ENCODE measurements at regions not wholly inside any gene's neighbourhood (a gene's known extent, or its start where the extent isn't known, plus 50 kb on each side); places are given as distances from the start of the nearest gene placed in this dataset.

DNA sequence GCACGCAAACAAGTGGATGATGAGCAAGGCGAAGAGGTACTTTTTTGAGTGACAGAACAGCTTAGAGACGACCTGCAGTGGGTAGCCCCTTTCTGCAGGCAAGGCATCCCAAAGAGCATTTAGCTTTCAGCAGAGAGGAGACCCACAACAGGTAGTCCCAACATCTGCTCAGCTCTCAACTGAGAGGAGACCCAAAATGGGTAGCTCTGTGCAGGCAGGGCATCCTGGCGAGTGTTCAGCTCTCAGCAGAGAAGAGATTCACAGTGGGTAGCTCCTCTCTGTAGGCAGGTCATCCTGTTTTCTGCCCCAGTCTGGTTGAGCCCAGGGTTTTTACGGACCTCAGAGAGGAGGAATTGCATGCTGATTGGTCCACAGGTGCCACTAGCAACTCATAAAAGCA lies 2396.1 kb upstream of the C9orf72 start (continued):
- no peak for TF ChIP-seq RAD21 (IDR thresholded peaks at IDR 0.05; ENCODE audit: insufficient read depth, low read depth, low read length)
- no peak for TF ChIP-seq STAT3 (IDR thresholded peaks at IDR 0.05; ENCODE audit: low read depth, low read length)

DNA sequence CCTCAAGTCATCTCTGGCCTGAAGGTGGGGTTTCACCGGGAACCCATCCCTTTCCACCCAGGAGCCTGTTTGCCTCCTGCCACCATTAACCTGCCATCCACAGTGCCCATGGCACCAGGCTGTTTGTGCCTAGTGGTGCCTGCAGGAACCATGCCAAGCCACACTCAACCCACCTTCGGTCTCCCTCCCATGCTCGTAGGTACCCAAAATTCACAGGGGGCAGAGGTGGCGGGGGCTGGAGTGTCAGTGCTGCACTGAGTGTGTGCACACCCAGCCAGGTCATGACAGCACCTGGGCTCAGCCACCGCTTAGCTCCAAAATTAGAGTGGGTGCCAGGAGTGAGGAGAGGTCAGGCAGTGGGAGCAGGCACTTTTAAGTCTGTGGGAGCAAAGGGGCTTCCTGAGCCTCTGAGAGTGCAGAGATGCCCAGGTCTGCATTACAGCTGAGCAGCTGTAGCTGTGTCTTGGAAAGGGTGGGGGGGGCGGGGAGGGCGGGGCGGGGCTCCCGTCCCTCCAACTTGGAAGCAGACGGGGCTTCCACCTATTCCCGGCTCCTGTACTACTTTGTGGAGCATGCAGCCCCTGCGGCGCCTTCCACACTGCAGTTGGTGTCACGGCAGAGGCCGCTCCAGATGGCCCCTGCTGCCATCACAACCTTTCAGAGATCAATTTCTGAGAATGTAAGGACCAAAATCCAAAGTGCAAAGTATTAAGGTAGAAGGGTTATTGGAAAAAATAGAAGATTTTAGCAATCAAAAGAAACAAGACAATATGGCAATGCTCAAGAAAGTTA lies 2396.8 kb upstream of the C9orf72 start:
- WGBS (ENCODE audit: insufficient coverage, insufficient replicate concordance, low lambda C conversion rate, missing lambda C conversion rate) = 20% methylated on average over 11 of the region's 15 CpGs
- no peak for DNase-seq (ENCODE audit: low read depth, low spot score)
- TF ChIP-seq ZNF592 (IDR thresholded peaks at IDR 0.05) (no peak), SMARCA5 (IDR thresholded peaks at IDR 0.05) (no peak), MYB (IDR thresholded peaks at IDR 0.05; ENCODE audit: borderline replicate concordance, low read depth, low read length) (no peak), SREBF2 (IDR thresholded peaks at IDR 0.05; ENCODE audit: low read length) (no peak), CTCF (IDR thresholded peaks at IDR 0.05 in 2 of 3, conservative IDR thresholded peaks at IDR 0.05 in 1 of 3; ENCODE audit: control insufficient read depth in 2 of 3, extremely low read depth in 1 of 3, insufficient read depth in 1 of 3, low read depth in 3 of 3, low read length in 3 of 3) (no peak)
- H3K36me3 ChIP-seq (ENCODE audit: control insufficient read depth in 2 of 2, insufficient read depth in 2 of 2, low read length in 1 of 2) = no peaks in the 10 kb centered on the region
- ChIA-PET CTCF (no interaction called here), RAD21 (ENCODE audit: unreplicated experiment) (no interaction called here), POLR2A (no interaction called here), SMC1A (ENCODE audit: uncharacterized antibody, unreplicated experiment) (interaction anchor here (0.6 kb wide), 1 partner anchor 439 kb away, joined by 3 read pairs; no protein-coding TSS in a partner anchor)
- no peak overlapping the region for H3K27ac ChIP-seq (ENCODE audit: control insufficient read depth, insufficient read depth)
- no peak overlapping the region for H3K9ac ChIP-seq (ENCODE audit: control insufficient read depth, insufficient read depth, low read length)
- H2AFZ ChIP-seq (ENCODE audit: control insufficient read depth, low read depth, low read length) = no peak overlapping the region
- no peak for FAIRE-seq
- H3K9me3 ChIP-seq (replicated peaks; ENCODE audit: control insufficient read depth, insufficient read depth, low read length) = no peaks in the 10 kb centered on the region
- no peak overlapping the region for H3K4me2 ChIP-seq (ENCODE audit: control insufficient read depth, insufficient read depth)
- no TSS peak for BruUV-seq (replicated peaks)
- ATAC-seq = no peak
- no peak overlapping the region for H3K4me3 ChIP-seq
- intact Hi-C loops (cut with micrococcal nuclease; ENCODE audit: unreplicated experiment) = no loop called here
- no peaks in the 10 kb centered on the region for H4K20me1 ChIP-seq (ENCODE audit: control insufficient read depth, insufficient read depth)
- H3K27me3 ChIP-seq (replicated peaks in 1 of 2; ENCODE audit: control insufficient read depth in 2 of 2, insufficient read depth in 2 of 2, low read length in 1 of 2) = no peaks in the 10 kb centered on the region
- in situ Hi-C loops (cut with MboI) = no loop called here
- no peaks in the 10 kb centered on the region for H3K4me1 ChIP-seq (ENCODE audit: control insufficient read depth, insufficient read depth, low read length)
- no peaks in the 10 kb centered on the region for H3K79me2 ChIP-seq (ENCODE audit: control insufficient read depth, insufficient read depth, low read length)
